GM23338 (cell line): ENCODE measurements at regions not wholly inside any gene's neighbourhood (a gene's known extent, or its start where the extent isn't known, plus 50 kb on each side); places are given as distances from the start of the nearest gene placed in this dataset.

ENCODE experiments used
- CREB1 ChIP-seq: fragments of 250-450 bp; sonication (Bioruptor Pico); IDR thresholded peaks from 2 replicates; pipeline ENCODE4 v1.5.0; 2020; ENCODE audit warnings: low read depth, mild to moderate bottlenecking, moderate library complexity
- EZH2 ChIP-seq: fragments of 200-600 bp; sonication (generic); IDR thresholded peaks from one replicate; pipeline ENCODE4 v1.8.0; 2017; ENCODE audit warnings: antibody characterized with exemption, mild to moderate bottlenecking, low read depth; ENCODE audit not compliant: unreplicated experiment
- EZH2phosphoT487 ChIP-seq: fragments of 200-600 bp; sonication (generic); IDR thresholded peaks from one replicate; pipeline ENCODE4 v1.8.1; 2018; ENCODE audit warnings: antibody characterized with exemption; ENCODE audit not compliant: unreplicated experiment
- JUNB ChIP-seq: IDR thresholded peaks from one replicate; pipeline ENCODE4 v1.6.1; 2016; ENCODE audit warnings: antibody characterized with exemption; ENCODE audit not compliant: unreplicated experiment
- POLR2AphosphoS5 ChIP-seq: IDR thresholded peaks from 2 replicates; pipeline ENCODE4 v1.6.1; 2016; ENCODE audit warnings: antibody characterized with exemption, low read depth
- STAT1 ChIP-seq: IDR thresholded peaks from one replicate; pipeline ENCODE4 v1.6.1; 2016; ENCODE audit warnings: antibody characterized with exemption; ENCODE audit not compliant: unreplicated experiment
- ZNF114 ChIP-seq: fragments of 250-450 bp; sonication (Bioruptor Pico); IDR thresholded peaks from 2 replicates; pipeline ENCODE4 v1.5.0; 2020; ENCODE audit warnings: mild to moderate bottlenecking, moderate library complexity
- ZNF331 ChIP-seq: fragments of 250-450 bp; sonication (Bioruptor Pico); IDR thresholded peaks from 2 replicates; pipeline ENCODE4 v1.5.0; 2020; ENCODE audit warnings: low read depth, mild to moderate bottlenecking, moderate library complexity
- TF ChIP-seq, protein P1 (sequence below), 2 experiments: fragments of 200-600 bp in 1 of 2; sonication (generic) in 1 of 2; conservative IDR thresholded peaks; 2 replicates each; pipeline versions ENCODE4 v1.5.1 to v1.6.1; 2016 to 2017; ENCODE audit warnings: antibody characterized with exemption in 2 of 2, low read depth in 2 of 2, mild to moderate bottlenecking in 2 of 2, moderate library complexity in 1 of 2
- TF ChIP-seq, protein P2 (sequence below): IDR thresholded peaks from 2 replicates; pipeline ENCODE4 v1.6.1; 2016; ENCODE audit warnings: antibody characterized with exemption
- TF ChIP-seq, protein P3 (sequence below): IDR thresholded peaks from one replicate; pipeline ENCODE4 v1.6.1; 2018; ENCODE audit warnings: antibody characterized with exemption; ENCODE audit not compliant: unreplicated experiment
- TF ChIP-seq, protein P4 (sequence below): fragments of 250-450 bp; sonication (Bioruptor Pico); IDR thresholded peaks from 2 replicates; pipeline ENCODE4 v1.5.0; 2020; ENCODE audit warnings: mild to moderate bottlenecking, moderate library complexity

DNA sequence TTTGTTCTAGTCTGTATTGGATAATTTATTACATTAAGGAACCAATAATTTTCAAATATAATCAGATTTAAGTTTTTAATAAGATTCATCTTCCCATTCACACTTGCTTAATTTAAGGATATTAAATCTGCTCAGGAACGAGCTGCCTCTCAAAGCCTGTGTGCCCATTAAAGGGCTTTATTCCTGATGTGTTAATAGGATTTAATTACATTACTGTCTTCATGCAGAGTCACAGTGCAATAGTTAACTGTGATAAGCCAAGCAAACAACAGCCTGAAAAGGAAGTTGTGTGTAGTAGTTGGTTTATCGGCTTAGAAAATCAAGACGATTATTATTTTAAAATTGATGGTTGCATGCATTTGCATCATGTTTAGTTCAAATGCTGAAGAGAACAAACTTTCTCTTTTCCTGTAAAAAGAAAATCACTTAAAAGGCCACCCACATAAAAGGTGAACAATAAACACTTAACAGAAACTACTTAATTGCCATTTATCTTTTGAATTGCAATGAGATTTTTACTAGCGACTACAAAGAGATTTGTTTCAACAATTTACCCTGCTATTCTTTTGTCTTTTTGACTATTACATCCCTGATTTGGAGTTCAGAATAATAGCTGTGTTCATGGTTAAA, 174.6 kb downstream of the RWDD3 start:
- TF ChIP-seq, protein P1, sequence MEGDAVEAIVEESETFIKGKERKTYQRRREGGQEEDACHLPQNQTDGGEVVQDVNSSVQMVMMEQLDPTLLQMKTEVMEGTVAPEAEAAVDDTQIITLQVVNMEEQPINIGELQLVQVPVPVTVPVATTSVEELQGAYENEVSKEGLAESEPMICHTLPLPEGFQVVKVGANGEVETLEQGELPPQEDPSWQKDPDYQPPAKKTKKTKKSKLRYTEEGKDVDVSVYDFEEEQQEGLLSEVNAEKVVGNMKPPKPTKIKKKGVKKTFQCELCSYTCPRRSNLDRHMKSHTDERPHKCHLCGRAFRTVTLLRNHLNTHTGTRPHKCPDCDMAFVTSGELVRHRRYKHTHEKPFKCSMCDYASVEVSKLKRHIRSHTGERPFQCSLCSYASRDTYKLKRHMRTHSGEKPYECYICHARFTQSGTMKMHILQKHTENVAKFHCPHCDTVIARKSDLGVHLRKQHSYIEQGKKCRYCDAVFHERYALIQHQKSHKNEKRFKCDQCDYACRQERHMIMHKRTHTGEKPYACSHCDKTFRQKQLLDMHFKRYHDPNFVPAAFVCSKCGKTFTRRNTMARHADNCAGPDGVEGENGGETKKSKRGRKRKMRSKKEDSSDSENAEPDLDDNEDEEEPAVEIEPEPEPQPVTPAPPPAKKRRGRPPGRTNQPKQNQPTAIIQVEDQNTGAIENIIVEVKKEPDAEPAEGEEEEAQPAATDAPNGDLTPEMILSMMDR (conservative IDR thresholded peaks at IDR 0.05; ENCODE audit: low read depth in 2 of 2), result no peak
- TF ChIP-seq POLR2AphosphoS5, result no peak
- no peak for TF ChIP-seq CREB1 (CRISPR knock-in tag)
- TF ChIP-seq EZH2, result no peak
- TF ChIP-seq, protein P2, sequence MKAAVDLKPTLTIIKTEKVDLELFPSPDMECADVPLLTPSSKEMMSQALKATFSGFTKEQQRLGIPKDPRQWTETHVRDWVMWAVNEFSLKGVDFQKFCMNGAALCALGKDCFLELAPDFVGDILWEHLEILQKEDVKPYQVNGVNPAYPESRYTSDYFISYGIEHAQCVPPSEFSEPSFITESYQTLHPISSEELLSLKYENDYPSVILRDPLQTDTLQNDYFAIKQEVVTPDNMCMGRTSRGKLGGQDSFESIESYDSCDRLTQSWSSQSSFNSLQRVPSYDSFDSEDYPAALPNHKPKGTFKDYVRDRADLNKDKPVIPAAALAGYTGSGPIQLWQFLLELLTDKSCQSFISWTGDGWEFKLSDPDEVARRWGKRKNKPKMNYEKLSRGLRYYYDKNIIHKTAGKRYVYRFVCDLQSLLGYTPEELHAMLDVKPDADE, result no peak
- no peak for TF ChIP-seq EZH2phosphoT487
- TF ChIP-seq JUNB, result no peak
- TF ChIP-seq, protein P3, sequence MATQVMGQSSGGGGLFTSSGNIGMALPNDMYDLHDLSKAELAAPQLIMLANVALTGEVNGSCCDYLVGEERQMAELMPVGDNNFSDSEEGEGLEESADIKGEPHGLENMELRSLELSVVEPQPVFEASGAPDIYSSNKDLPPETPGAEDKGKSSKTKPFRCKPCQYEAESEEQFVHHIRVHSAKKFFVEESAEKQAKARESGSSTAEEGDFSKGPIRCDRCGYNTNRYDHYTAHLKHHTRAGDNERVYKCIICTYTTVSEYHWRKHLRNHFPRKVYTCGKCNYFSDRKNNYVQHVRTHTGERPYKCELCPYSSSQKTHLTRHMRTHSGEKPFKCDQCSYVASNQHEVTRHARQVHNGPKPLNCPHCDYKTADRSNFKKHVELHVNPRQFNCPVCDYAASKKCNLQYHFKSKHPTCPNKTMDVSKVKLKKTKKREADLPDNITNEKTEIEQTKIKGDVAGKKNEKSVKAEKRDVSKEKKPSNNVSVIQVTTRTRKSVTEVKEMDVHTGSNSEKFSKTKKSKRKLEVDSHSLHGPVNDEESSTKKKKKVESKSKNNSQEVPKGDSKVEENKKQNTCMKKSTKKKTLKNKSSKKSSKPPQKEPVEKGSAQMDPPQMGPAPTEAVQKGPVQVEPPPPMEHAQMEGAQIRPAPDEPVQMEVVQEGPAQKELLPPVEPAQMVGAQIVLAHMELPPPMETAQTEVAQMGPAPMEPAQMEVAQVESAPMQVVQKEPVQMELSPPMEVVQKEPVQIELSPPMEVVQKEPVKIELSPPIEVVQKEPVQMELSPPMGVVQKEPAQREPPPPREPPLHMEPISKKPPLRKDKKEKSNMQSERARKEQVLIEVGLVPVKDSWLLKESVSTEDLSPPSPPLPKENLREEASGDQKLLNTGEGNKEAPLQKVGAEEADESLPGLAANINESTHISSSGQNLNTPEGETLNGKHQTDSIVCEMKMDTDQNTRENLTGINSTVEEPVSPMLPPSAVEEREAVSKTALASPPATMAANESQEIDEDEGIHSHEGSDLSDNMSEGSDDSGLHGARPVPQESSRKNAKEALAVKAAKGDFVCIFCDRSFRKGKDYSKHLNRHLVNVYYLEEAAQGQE, result no peak
- no peak for TF ChIP-seq ZNF331
- no peak for TF ChIP-seq STAT1
- TF ChIP-seq ZNF114 (CRISPR knock-in tag), result no peak
- TF ChIP-seq, protein P4, sequence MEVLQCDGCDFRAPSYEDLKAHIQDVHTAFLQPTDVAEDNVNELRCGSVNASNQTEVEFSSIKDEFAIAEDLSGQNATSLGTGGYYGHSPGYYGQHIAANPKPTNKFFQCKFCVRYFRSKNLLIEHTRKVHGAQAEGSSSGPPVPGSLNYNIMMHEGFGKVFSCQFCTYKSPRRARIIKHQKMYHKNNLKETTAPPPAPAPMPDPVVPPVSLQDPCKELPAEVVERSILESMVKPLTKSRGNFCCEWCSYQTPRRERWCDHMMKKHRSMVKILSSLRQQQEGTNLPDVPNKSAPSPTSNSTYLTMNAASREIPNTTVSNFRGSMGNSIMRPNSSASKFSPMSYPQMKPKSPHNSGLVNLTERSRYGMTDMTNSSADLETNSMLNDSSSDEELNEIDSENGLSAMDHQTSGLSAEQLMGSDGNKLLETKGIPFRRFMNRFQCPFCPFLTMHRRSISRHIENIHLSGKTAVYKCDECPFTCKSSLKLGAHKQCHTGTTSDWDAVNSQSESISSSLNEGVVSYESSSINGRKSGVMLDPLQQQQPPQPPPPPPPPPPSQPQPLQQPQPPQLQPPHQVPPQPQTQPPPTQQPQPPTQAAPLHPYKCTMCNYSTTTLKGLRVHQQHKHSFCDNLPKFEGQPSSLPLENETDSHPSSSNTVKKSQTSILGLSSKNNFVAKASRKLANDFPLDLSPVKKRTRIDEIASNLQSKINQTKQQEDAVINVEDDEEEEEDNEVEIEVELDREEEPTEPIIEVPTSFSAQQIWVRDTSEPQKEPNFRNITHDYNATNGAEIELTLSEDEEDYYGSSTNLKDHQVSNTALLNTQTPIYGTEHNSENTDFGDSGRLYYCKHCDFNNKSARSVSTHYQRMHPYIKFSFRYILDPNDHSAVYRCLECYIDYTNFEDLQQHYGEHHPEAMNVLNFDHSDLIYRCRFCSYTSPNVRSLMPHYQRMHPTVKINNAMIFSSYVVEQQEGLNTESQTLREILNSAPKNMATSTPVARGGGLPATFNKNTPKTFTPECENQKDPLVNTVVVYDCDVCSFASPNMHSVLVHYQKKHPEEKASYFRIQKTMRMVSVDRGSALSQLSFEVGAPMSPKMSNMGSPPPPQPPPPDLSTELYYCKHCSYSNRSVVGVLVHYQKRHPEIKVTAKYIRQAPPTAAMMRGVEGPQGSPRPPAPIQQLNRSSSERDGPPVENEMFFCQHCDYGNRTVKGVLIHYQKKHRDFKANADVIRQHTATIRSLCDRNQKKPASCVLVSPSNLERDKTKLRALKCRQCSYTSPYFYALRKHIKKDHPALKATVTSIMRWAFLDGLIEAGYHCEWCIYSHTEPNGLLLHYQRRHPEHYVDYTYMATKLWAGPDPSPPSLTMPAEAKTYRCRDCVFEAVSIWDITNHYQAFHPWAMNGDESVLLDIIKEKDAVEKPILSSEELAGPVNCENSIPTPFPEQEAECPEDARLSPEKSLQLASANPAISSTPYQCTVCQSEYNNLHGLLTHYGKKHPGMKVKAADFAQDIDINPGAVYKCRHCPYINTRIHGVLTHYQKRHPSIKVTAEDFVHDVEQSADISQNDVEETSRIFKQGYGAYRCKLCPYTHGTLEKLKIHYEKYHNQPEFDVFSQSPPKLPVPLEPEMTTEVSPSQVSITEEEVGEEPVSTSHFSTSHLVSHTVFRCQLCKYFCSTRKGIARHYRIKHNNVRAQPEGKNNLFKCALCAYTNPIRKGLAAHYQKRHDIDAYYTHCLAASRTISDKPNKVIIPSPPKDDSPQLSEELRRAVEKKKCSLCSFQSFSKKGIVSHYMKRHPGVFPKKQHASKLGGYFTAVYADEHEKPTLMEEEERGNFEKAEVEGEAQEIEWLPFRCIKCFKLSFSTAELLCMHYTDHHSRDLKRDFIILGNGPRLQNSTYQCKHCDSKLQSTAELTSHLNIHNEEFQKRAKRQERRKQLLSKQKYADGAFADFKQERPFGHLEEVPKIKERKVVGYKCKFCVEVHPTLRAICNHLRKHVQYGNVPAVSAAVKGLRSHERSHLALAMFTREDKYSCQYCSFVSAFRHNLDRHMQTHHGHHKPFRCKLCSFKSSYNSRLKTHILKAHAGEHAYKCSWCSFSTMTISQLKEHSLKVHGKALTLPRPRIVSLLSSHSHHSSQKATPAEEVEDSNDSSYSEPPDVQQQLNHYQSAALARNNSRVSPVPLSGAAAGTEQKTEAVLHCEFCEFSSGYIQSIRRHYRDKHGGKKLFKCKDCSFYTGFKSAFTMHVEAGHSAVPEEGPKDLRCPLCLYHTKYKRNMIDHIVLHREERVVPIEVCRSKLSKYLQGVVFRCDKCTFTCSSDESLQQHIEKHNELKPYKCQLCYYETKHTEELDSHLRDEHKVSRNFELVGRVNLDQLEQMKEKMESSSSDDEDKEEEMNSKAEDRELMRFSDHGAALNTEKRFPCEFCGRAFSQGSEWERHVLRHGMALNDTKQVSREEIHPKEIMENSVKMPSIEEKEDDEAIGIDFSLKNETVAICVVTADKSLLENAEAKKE (CRISPR knock-in tag), result no peak
